ENCODE measurements at regions not wholly inside any gene's neighbourhood (a gene's known extent, or its start where the extent isn't known, plus 50 kb on each side); places are given as distances from the start of the nearest gene placed in this dataset.
A peak's percentile ranks its signal among the peaks of the same experiment; 100 is the strongest.
"Not testable (repeated sequence)": the region's sequence is repeated elsewhere in the genome, so short reads cannot be mapped to it uniquely, and the experiment has no call there.

DNA sequence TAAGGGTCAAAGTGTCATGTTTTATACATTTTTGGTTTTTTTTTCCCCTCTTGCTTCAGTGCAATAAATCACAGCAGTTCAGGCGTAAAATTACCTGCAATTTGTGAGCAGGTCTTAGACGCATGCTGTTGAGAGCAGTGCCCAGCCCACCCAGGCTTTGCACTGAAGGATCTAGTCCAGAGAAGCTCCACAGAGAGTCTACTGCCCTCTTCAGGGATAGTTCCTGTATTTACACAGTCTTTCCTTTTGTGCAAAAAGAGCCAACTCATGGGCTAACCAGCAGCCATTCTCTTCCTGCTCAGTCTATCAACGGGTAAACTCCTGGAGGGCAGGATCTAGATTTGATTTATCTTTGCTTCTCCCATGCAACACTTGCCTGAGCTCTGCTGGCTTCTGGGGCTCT lies 82.2 kb upstream of the NAMPT start:
- TF ChIP-seq POLR2AphosphoS5 (IDR thresholded peaks at IDR 0.05) (no peak), POLR2A (IDR thresholded peaks at IDR 0.05) (no peak)
- TF ChIP-seq, protein P1, sequence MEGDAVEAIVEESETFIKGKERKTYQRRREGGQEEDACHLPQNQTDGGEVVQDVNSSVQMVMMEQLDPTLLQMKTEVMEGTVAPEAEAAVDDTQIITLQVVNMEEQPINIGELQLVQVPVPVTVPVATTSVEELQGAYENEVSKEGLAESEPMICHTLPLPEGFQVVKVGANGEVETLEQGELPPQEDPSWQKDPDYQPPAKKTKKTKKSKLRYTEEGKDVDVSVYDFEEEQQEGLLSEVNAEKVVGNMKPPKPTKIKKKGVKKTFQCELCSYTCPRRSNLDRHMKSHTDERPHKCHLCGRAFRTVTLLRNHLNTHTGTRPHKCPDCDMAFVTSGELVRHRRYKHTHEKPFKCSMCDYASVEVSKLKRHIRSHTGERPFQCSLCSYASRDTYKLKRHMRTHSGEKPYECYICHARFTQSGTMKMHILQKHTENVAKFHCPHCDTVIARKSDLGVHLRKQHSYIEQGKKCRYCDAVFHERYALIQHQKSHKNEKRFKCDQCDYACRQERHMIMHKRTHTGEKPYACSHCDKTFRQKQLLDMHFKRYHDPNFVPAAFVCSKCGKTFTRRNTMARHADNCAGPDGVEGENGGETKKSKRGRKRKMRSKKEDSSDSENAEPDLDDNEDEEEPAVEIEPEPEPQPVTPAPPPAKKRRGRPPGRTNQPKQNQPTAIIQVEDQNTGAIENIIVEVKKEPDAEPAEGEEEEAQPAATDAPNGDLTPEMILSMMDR (IDR thresholded peaks at IDR 0.05), result no peak
- Histone ChIP-seq H3K9me3 (no peaks in the 10 kb centered on the region), H3K36me3 (no peaks in the 10 kb centered on the region), H3K27me3 (no peaks in the 10 kb centered on the region), H3K27ac (no peak overlapping the region), H3K4me3 (no peak overlapping the region), H3K4me1 (no peaks in the 10 kb centered on the region)
- intact Hi-C loops (cut with DNase I; ENCODE audit: low total_unique reads), result no loop called here
- no peak for DNase-seq (ENCODE audit: low spot score in 2 of 2)

DNA sequence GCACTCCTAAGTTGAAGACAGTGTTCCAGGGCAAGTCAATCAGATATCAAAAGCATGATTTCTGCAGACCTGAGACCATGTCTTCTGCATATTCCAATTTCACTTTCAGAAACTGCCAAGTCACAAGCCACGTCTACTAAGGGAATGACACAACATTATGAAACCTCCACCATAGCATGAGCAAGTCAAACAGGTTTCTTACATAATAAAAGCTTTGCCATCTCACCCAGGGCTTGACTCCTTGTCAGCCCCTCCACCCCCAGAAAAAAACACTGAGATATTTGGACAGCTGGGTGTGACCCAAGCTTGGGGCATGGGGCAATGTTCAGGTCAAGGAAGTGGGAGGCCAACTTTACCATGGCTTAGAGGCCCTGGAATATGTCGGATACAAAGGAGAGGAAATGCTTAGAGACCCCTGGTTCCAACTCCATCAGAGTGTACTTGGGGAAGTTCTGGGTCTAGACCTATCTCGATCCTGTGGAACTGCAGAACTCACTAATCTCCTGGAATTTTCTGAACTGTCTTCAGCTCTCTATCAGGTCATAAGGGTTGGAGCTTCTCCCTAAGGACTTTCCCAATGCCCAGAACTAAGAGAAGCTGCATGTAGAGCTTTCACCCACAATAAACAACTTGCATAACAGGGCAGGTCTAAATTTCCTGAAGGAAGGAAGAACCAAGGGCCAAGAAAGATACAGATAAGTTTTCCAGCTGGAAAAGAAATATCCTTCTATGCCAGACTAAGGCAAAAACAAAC lies 80.6 kb upstream of the NAMPT start:
- Histone ChIP-seq H3K9me3 (no peaks in the 10 kb centered on the region), H3K27ac (peak overlapping the region; percentile 52 to 73), H3K4me3 (no peak overlapping the region), H3K27me3 (no peaks in the 10 kb centered on the region), H3K4me1 (no peaks in the 10 kb centered on the region), H3K36me3 (no peaks in the 10 kb centered on the region)
- peak in 1 of 2 donors; percentile 25 for DNase-seq (ENCODE audit: low spot score in 2 of 2)
- TF ChIP-seq, protein P1 (IDR thresholded peaks at IDR 0.05), result no peak
- peak in 1 of 3 donors; percentile 26 for TF ChIP-seq POLR2AphosphoS5 (IDR thresholded peaks at IDR 0.05)
- no peak for TF ChIP-seq POLR2A (IDR thresholded peaks at IDR 0.05)
- intact Hi-C loops (cut with DNase I; ENCODE audit: low total_unique reads), result no loop called here

DNA sequence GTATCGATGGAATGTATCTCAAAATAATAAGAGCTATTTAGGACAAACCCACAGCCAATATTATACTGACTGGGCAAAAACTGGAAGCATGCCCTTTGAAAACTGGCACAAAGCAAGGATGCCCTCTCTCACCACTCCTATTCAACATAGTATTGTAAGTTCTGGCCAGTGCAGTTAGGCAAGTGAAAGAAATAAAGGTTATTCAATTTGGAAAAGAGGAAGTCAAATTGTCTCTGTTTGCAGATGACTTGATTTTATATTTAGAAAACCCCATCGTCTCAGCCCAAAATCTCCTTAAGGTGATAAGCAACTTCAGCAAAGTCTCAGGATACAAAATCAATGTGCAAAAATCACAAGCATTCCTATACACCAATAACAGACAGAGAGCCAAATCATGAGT lies 77.7 kb upstream of the NAMPT start:
- H3K27ac ChIP-seq; H3K4me1 ChIP-seq; H3K36me3 ChIP-seq; intact Hi-C loops (cut with DNase I; ENCODE audit: low total_unique reads); H3K9me3 ChIP-seq; H3K4me3 ChIP-seq; DNase-seq (ENCODE audit: low spot score in 2 of 2); H3K27me3 ChIP-seq: not testable (repeated sequence)

DNA sequence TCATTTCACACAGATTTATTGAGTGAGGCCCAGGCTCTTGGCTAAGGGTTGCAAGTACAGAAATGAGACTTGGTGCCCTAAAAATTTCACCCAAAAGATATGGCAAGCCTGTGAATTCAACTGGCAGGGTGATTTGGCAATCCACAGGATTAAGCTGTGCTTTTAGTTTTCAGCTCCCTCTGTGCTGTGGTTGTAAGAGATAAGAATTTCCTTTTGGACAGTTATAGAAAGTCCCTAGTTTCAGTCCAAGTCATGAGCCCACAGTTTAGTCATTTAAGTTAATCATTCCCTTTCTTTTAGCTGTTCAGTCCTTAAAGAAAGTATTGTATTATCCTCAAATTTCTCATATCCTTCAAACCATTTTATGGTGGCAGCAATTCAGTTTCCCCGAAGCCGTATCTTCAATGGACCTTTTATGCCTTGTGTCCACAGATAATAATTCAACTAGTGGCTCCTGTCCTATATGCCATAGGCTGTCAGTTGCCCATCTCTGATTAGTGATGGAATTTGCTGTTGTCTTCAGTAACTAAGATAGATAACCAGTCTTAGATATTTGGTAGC lies 73.4 kb upstream of the NAMPT start:
- Histone ChIP-seq H3K36me3 (no peaks in the 10 kb centered on the region), H3K27ac (no peak overlapping the region), H3K27me3 (no peaks in the 10 kb centered on the region), H3K4me1 (no peaks in the 10 kb centered on the region), H3K4me3 (no peak overlapping the region), H3K9me3 (no peaks in the 10 kb centered on the region)
- intact Hi-C loops (cut with DNase I; ENCODE audit: low total_unique reads), result no loop called here
- TF ChIP-seq, protein P1 (IDR thresholded peaks at IDR 0.05), result no peak
- no peak for TF ChIP-seq POLR2AphosphoS5 (IDR thresholded peaks at IDR 0.05)
- no peak for TF ChIP-seq POLR2A (IDR thresholded peaks at IDR 0.05)
- DNase-seq (ENCODE audit: low spot score in 2 of 2), result no peak

DNA sequence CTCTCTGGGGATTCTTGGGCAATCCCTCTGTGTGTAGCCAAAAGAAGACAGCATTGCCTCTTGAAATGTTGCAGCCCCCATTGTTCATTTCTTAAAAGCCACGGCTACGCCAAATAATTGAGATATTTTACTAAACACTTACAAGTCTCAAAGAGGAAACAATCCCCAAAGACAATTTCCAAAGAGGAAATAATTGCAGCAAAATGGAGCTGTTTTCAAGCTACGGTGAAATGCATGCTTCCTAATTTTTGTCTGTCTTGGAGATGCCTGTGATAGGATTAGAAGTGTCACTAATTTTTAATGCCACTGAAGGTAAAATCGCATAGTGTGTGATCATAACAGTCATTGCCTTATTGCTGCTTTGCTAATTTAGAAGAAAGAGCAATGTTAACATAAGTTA lies 72.9 kb upstream of the NAMPT start:
- H3K4me1 ChIP-seq, result no peaks in the 10 kb centered on the region
- H3K36me3 ChIP-seq, result no peaks in the 10 kb centered on the region
- H3K27ac ChIP-seq, result no peak overlapping the region
- intact Hi-C loops (cut with DNase I; ENCODE audit: low total_unique reads), result no loop called here
- DNase-seq (ENCODE audit: low spot score in 2 of 2), result no peak
- H3K9me3 ChIP-seq, result no peaks in the 10 kb centered on the region
- no peak overlapping the region for H3K4me3 ChIP-seq
- no peaks in the 10 kb centered on the region for H3K27me3 ChIP-seq
- TF ChIP-seq POLR2A (IDR thresholded peaks at IDR 0.05), result no peak

DNA sequence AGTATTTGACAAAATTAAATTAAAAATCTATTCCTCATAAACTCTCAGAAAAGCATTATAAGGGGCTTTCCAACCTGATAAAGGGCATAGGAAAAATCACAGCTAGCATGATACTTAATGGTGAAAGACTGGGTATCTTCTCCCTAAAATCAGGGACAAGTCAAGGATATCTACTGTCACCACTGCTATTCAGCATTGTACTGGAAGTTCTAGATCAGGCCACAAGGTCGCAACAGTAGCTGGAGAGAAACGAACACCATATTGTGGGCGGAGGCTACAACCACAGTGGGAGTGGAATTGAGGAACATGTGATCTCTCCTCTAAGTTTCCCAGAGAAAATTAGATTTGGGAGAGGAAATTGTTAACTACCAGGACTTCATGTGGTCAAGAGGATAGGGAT lies 70.0 kb upstream of the NAMPT start:
- TF ChIP-seq POLR2AphosphoS5 (IDR thresholded peaks at IDR 0.05), result no peak
- TF ChIP-seq, protein P1 (IDR thresholded peaks at IDR 0.05), result no peak
- no peak for TF ChIP-seq POLR2A (IDR thresholded peaks at IDR 0.05)
- H3K4me3 ChIP-seq, result no peak overlapping the region

More for the DNA sequence above, 70.0 kb upstream of the NAMPT start:
- H3K4me1 ChIP-seq, result no peaks in the 10 kb centered on the region
- no peaks in the 10 kb centered on the region for H3K27me3 ChIP-seq
- DNase-seq (ENCODE audit: low spot score in 2 of 2), result no peak
- peaks cover 0 to 4% of the 10 kb centered on the region in 2 donors for H3K9me3 ChIP-seq
- H3K27ac ChIP-seq, result no peak overlapping the region
- no peaks in the 10 kb centered on the region for H3K36me3 ChIP-seq
- intact Hi-C loops (cut with DNase I; ENCODE audit: low total_unique reads), result no loop called here

All from breast epithelium (tissue), 4 donors.